DOHH2 (cell line): ENCODE measurements at regions not wholly inside any gene's neighbourhood (a gene's known extent, or its start where the extent isn't known, plus 50 kb on each side); places are given as distances from the start of the nearest gene placed in this dataset.

Source experiments
- CTCF ChIP-seq: fragments of 200-600 bp; sonication (generic); IDR thresholded peaks from one replicate; pipeline ENCODE4 v1.5.1; 2014; ENCODE audit warnings: antibody characterized with exemption, mild to moderate bottlenecking, low read depth, low read length; ENCODE audit not compliant: poor library complexity, severe bottlenecking
- EZH2phosphoT487 ChIP-seq: fragments of 200-600 bp; sonication (generic); IDR thresholded peaks from 2 replicates; pipeline ENCODE4 v1.6.1; 2017; ENCODE audit warnings: borderline replicate concordance, mild to moderate bottlenecking, antibody characterized with exemption, low read length, moderate library complexity, mixed read lengths

GRCh38 chr5:155926766-155927165 lies 400.2 kb upstream of the SGCD start:
- TF ChIP-seq CTCF (no peak), EZH2phosphoT487 (no peak)
